ENCODE measurements at regions not wholly inside any gene's neighbourhood (a gene's known extent, or its start where the extent isn't known, plus 50 kb on each side); places are given as distances from the start of the nearest gene placed in this dataset.

GRCh38 chr9:134985451-134985850 is 67.7 kb upstream of the FCN1 start:
- H3K9me3 ChIP-seq = peaks cover 0 to 7% (median 2%) of the 10 kb centered on the region in 4 donors
- WGBS, 2 donors = 90 to 91% methylated on average over 7 of the region's 7 CpGs
- H3K4me3 ChIP-seq = no peak overlapping the region
- peak; percentile 21 for DNase-seq
- H3K36me3 ChIP-seq = no peaks in the 10 kb centered on the region
- peaks cover 2 to 45% (median 13%) of the 10 kb centered on the region in 3 donors for H3K27me3 ChIP-seq
- intact Hi-C loops (cut with DNase I) = no loop called here
- no peaks in the 10 kb centered on the region for H3K4me1 ChIP-seq
- TF ChIP-seq EP300 (IDR thresholded peaks at IDR 0.05) (no peak), POLR2A (IDR thresholded peaks at IDR 0.05) (no peak), CTCF (IDR thresholded peaks at IDR 0.05) (no peak), POLR2AphosphoS5 (IDR thresholded peaks at IDR 0.05) (no peak)
- H3K27ac ChIP-seq = no peak overlapping the region

GRCh38 chr9:134986957-134987356 is 69.2 kb upstream of the FCN1 start:
- peaks cover 0 to 7% (median 2%) of the 10 kb centered on the region in 4 donors for H3K9me3 ChIP-seq
- TF ChIP-seq POLR2AphosphoS5 (IDR thresholded peaks at IDR 0.05) = no peak
- TF ChIP-seq EP300 (IDR thresholded peaks at IDR 0.05) = no peak
- no peak for TF ChIP-seq POLR2A (IDR thresholded peaks at IDR 0.05)
- TF ChIP-seq CTCF (IDR thresholded peaks at IDR 0.05) = no peak
- WGBS, 2 donors = 93 to 95% methylated on average over 1 of the region's 1 CpG
- H3K27me3 ChIP-seq = peaks cover 2 to 45% (median 13%) of the 10 kb centered on the region in 3 donors
- DNase-seq = peak; percentile 9
- H3K4me3 ChIP-seq = no peak overlapping the region
- H3K36me3 ChIP-seq = no peaks in the 10 kb centered on the region
- no peaks in the 10 kb centered on the region for H3K4me1 ChIP-seq
- H3K27ac ChIP-seq = no peak overlapping the region
- intact Hi-C loops (cut with DNase I) = no loop called here

- H3K27me3 ChIP-seq = peaks cover 2 to 42% (median 13%) of the 10 kb centered on the region in 3 donors
- intact Hi-C loops (cut with DNase I) = no loop called here
- no peak overlapping the region for H3K4me3 ChIP-seq
- no peaks in the 10 kb centered on the region for H3K4me1 ChIP-seq
- WGBS, 2 donors = 85 to 96% methylated on average over 6 of the region's 6 CpGs
- H3K9me3 ChIP-seq = peaks cover 0 to 7% (median 2%) of the 10 kb centered on the region in 4 donors
- DNase-seq = no peak
- TF ChIP-seq POLR2A (IDR thresholded peaks at IDR 0.05) (no peak), CTCF (IDR thresholded peaks at IDR 0.05) (no peak), POLR2AphosphoS5 (IDR thresholded peaks at IDR 0.05) (no peak), EP300 (IDR thresholded peaks at IDR 0.05) (no peak)
- no peaks in the 10 kb centered on the region for H3K36me3 ChIP-seq
- H3K27ac ChIP-seq = no peak overlapping the region
Observed at GRCh38 chr9:134987376-134987775, 69.7 kb upstream of the FCN1 start.

- WGBS, 2 donors = 81 to 82% methylated on average over 16 of the region's 16 CpGs
- no peaks in the 10 kb centered on the region for H3K36me3 ChIP-seq
- no peak overlapping the region for H3K27ac ChIP-seq
- H3K4me3 ChIP-seq = no peak overlapping the region
- H3K9me3 ChIP-seq = peaks cover 0 to 7% (median 2%) of the 10 kb centered on the region in 4 donors
- TF ChIP-seq POLR2A (IDR thresholded peaks at IDR 0.05) (no peak), CTCF (IDR thresholded peaks at IDR 0.05) (no peak), POLR2AphosphoS5 (IDR thresholded peaks at IDR 0.05) (no peak), EP300 (IDR thresholded peaks at IDR 0.05) (no peak)
- DNase-seq = peak; percentile 50
- intact Hi-C loops (cut with DNase I) = no loop called here
- H3K4me1 ChIP-seq = no peaks in the 10 kb centered on the region
- peaks cover 2 to 35% (median 13%) of the 10 kb centered on the region in 3 donors for H3K27me3 ChIP-seq
Observed at GRCh38 chr9:134987906-134988700, 70.4 kb upstream of the FCN1 start.
